ENCODE measurements at regions not wholly inside any gene's neighbourhood (a gene's known extent, or its start where the extent isn't known, plus 50 kb on each side); places are given as distances from the start of the nearest gene placed in this dataset.

GRCh38 chr13:111048387-111048786 is 66.7 kb upstream of the ARHGEF7 start:
- TF ChIP-seq CTCF (conservative IDR thresholded peaks at IDR 0.05; ENCODE audit: low read depth in 2 of 2) (no peak), CREB1 (CRISPR knock-in tag; IDR thresholded peaks at IDR 0.05; ENCODE audit: low read depth) (no peak), EZH2 (IDR thresholded peaks at IDR 0.05; ENCODE audit: low read depth, unreplicated experiment) (no peak)

Data from GM23338 (cell line).